Loucy (cell line): ENCODE measurements at regions not wholly inside any gene's neighbourhood (a gene's known extent, or its start where the extent isn't known, plus 50 kb on each side); places are given as distances from the start of the nearest gene placed in this dataset.

Experiments
- H2AFZ ChIP-seq: fragments of 200-600 bp; sonication (generic); 2 replicates; pipeline ENCODE4 v1.6.0; 2016; ENCODE audit warnings: antibody characterized with exemption, mild to moderate bottlenecking, low read length, moderate library complexity
- H3F3A ChIP-seq: fragments of 200-600 bp; 2 replicates; pipeline ENCODE4 v1.6.0; 2016; ENCODE audit warnings: antibody characterized with exemption, low read depth, mild to moderate bottlenecking
- H3K27me3 ChIP-seq: fragments of 200-600 bp; sonication (generic); 2 replicates; pipeline ENCODE4 v1.6.1; 2014; ENCODE audit warnings: low read length, mild to moderate bottlenecking; ENCODE audit not compliant: insufficient read depth, poor library complexity, severe bottlenecking
- H3K36me3 ChIP-seq: fragments of 200-600 bp; sonication (generic); 2 replicates; pipeline ENCODE4 v1.6.1; 2016; ENCODE audit warnings: low read length; ENCODE audit not compliant: insufficient read depth
- H3K4me1 ChIP-seq: fragments of 200-600 bp; sonication (generic); 2 replicates; pipeline ENCODE4 v1.5.1; 2014; ENCODE audit warnings: low read length, mild to moderate bottlenecking; ENCODE audit not compliant: insufficient read depth, poor library complexity, severe bottlenecking
- H3K4me2 ChIP-seq: fragments of 200-600 bp; sonication (generic); 2 replicates; pipeline ENCODE4 v1.6.0; 2014; ENCODE audit warnings: antibody characterized with exemption, low read length, low read depth, mild to moderate bottlenecking; ENCODE audit not compliant: poor library complexity, severe bottlenecking
- H3K4me3 ChIP-seq: fragments of 200-600 bp; sonication (generic); 2 replicates; pipeline ENCODE4 v1.5.1; 2014; ENCODE audit warnings: low read length, mild to moderate bottlenecking, mixed read lengths; ENCODE audit not compliant: poor library complexity, severe bottlenecking
- H3K79me2 ChIP-seq: fragments of 200-600 bp; sonication (generic); 2 replicates; pipeline ENCODE4 v1.6.1; 2014; ENCODE audit warnings: low read length; ENCODE audit not compliant: insufficient read depth
- H3K9ac ChIP-seq: fragments of 200-600 bp; sonication (generic); 2 replicates; pipeline ENCODE4 v1.6.0; 2014; ENCODE audit warnings: mild to moderate bottlenecking, low read depth, low read length, moderate library complexity; ENCODE audit not compliant: poor library complexity, severe bottlenecking
- H3K9me2 ChIP-seq: fragments of 200-600 bp; sonication (generic); replicated peaks from 2 replicates; pipeline ENCODE4 v1.6.1; 2016; ENCODE audit warnings: low read depth, low read length, mixed read lengths
- H3K9me3 ChIP-seq: fragments of 200-600 bp; sonication (generic); 2 replicates; pipeline ENCODE4 v1.6.1; 2014; ENCODE audit warnings: mild to moderate bottlenecking, antibody characterized with exemption, low read length, low read depth; ENCODE audit not compliant: insufficient read depth
- H4K20me1 ChIP-seq: fragments of 200-600 bp; sonication (generic); 2 replicates; pipeline ENCODE4 v1.6.0; 2014; ENCODE audit warnings: antibody characterized with exemption, low read length, mild to moderate bottlenecking; ENCODE audit not compliant: insufficient read depth, poor library complexity, severe bottlenecking
- CTCF ChIP-seq: fragments of 200-600 bp; sonication (generic); conservative IDR thresholded peaks from 2 replicates; pipeline ENCODE4 v1.5.1; 2014; ENCODE audit warnings: mild to moderate bottlenecking, antibody characterized with exemption, low read length
- EZH2phosphoT487 ChIP-seq: fragments of 200-600 bp; IDR thresholded peaks from 2 replicates; pipeline ENCODE4 v1.6.1; 2018; ENCODE audit warnings: antibody characterized with exemption, mild to moderate bottlenecking, moderate library complexity, borderline replicate concordance

- Histone ChIP-seq H2AFZ (no peak overlapping the region), H3K9me2 (no peaks in the 10 kb centered on the region), H3K9me3 (no peaks in the 10 kb centered on the region), H3K4me2 (no peak overlapping the region), H3K4me3 (no peak overlapping the region), H3K4me1 (no peaks in the 10 kb centered on the region), H3K9ac (no peak overlapping the region), H3F3A (no peaks in the 10 kb centered on the region), H3K36me3 (no peaks in the 10 kb centered on the region), H3K27me3 (no peaks in the 10 kb centered on the region), H4K20me1 (no peaks in the 10 kb centered on the region), H3K79me2 (no peaks in the 10 kb centered on the region)
- no peak for TF ChIP-seq EZH2phosphoT487
- no peak for TF ChIP-seq CTCF
These were observed 52.9 kb upstream of the PRRC2C start for GRCh38 chr1:171432473-171432872.

GRCh38 chr1:171433451-171433850 lies 51.9 kb upstream of the PRRC2C start:
- H3K9me3 ChIP-seq = no peaks in the 10 kb centered on the region
- no peaks in the 10 kb centered on the region for H3K36me3 ChIP-seq
- H4K20me1 ChIP-seq = no peaks in the 10 kb centered on the region
- no peak overlapping the region for H2AFZ ChIP-seq
- TF ChIP-seq EZH2phosphoT487 (no peak), CTCF (no peak)
- H3K4me3 ChIP-seq = no peak overlapping the region
- H3K27me3 ChIP-seq = no peaks in the 10 kb centered on the region
- no peaks in the 10 kb centered on the region for H3K4me1 ChIP-seq
- no peak overlapping the region for H3K4me2 ChIP-seq
- no peak overlapping the region for H3K9ac ChIP-seq
- H3K9me2 ChIP-seq = no peaks in the 10 kb centered on the region
- H3K79me2 ChIP-seq = no peaks in the 10 kb centered on the region
- no peaks in the 10 kb centered on the region for H3F3A ChIP-seq

DNA sequence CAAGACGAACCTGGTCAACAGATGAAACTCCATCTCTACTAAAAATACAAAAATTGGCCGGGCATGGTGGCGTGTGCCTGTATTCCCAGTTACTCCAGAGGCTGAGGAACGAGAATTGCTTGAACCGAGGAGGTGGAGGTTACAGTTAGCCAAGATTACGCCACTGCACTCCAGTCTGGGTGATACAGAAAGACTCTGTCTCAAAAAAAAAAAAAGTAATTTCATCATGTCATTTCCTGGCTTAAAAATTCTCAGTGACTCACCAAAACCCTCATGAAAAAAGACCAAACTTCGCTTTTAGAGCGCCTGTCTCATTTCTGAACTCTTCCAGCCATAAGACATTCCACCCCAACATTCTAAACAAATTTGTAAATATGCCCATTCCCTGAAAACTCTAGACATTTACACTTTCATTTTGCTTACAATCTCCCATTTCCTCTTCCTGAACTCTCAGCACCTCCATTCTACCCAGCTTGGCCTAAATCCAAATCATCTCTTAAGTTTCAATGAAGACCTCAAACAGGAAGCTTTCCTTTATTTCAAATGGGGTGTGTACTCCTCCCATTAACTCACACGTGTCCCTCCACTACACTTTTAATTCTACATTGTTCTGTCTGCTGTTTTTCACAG lies 50.5 kb upstream of the PRRC2C start:
- Histone ChIP-seq H3K9me2 (no peaks in the 10 kb centered on the region), H3K9me3 (no peaks in the 10 kb centered on the region), H2AFZ (peak overlapping the region; percentile 77), H3K27me3 (no peaks in the 10 kb centered on the region), H3K36me3 (no peaks in the 10 kb centered on the region), H3F3A (no peaks in the 10 kb centered on the region), H3K4me1 (no peaks in the 10 kb centered on the region), H3K79me2 (no peaks in the 10 kb centered on the region), H4K20me1 (no peaks in the 10 kb centered on the region), H3K4me3 (no peak overlapping the region), H3K9ac (no peak overlapping the region), H3K4me2 (no peak overlapping the region)
- TF ChIP-seq CTCF (no peak), EZH2phosphoT487 (no peak)
